ENCODE measurements at regions not wholly inside any gene's neighbourhood (a gene's known extent, or its start where the extent isn't known, plus 50 kb on each side); places are given as distances from the start of the nearest gene placed in this dataset.
"Not testable (repeated sequence)": the region's sequence is repeated elsewhere in the genome, so short reads cannot be mapped to it uniquely, and the experiment has no call there.

GRCh38 chrX:140065961-140066662 lies 100.8 kb upstream of the CXorf66 start:
- DNase-seq (ENCODE audit: low spot score): no peak

- DNase-seq (ENCODE audit: low spot score): no peak
These were observed 99.7 kb upstream of the CXorf66 start for GRCh38 chrX:140064993-140065392.

- peak; percentile 38 for DNase-seq (ENCODE audit: low spot score)
These were observed 91.7 kb upstream of the CXorf66 start for GRCh38 chrX:140057001-140057411.

- DNase-seq (ENCODE audit: low spot score): no peak
These were observed 88.5 kb upstream of the CXorf66 start for GRCh38 chrX:140053846-140054245.

GRCh38 chrX:140050906-140051305 lies 85.6 kb upstream of the CXorf66 start:
- DNase-seq (ENCODE audit: low spot score): no peak

- DNase-seq (ENCODE audit: low spot score): no peak
These were observed 75.1 kb upstream of the CXorf66 start for GRCh38 chrX:140040386-140040785.

GRCh38 chrX:140038842-140039241 lies 73.5 kb upstream of the CXorf66 start:
- DNase-seq (ENCODE audit: low spot score): no peak

GRCh38 chrX:140034916-140035315 lies 69.6 kb upstream of the CXorf66 start:
- DNase-seq (ENCODE audit: low spot score): no peak

- DNase-seq (ENCODE audit: low spot score): no peak
These were observed 57.2 kb upstream of the CXorf66 start for GRCh38 chrX:140022482-140022881.

- not testable (repeated sequence) for DNase-seq (ENCODE audit: low spot score)
These were observed 53.8 kb upstream of the CXorf66 start for GRCh38 chrX:140019134-140019533.
